A673 (cell line): ENCODE measurements at regions not wholly inside any gene's neighbourhood (a gene's known extent, or its start where the extent isn't known, plus 50 kb on each side); places are given as distances from the start of the nearest gene placed in this dataset.

Experiments
- EZH2 ChIP-seq: fragments of 200-600 bp; sonication (generic); IDR thresholded peaks from 2 replicates; pipeline ENCODE4 v1.6.1; 2017; ENCODE audit warnings: borderline replicate concordance, low read depth, mild to moderate bottlenecking, mixed read lengths, antibody characterized with exemption, low read length; ENCODE audit not compliant: poor library complexity, severe bottlenecking
- TF ChIP-seq, protein P1 (sequence below): fragments of 300-800, 200-600 bp; sonication (generic); conservative IDR thresholded peaks from 2 replicates; pipeline ENCODE4 v1.5.1; 2017; ENCODE audit warnings: low read depth, mild to moderate bottlenecking, antibody characterized with exemption, low read length, moderate library complexity, mixed read lengths

DNA sequence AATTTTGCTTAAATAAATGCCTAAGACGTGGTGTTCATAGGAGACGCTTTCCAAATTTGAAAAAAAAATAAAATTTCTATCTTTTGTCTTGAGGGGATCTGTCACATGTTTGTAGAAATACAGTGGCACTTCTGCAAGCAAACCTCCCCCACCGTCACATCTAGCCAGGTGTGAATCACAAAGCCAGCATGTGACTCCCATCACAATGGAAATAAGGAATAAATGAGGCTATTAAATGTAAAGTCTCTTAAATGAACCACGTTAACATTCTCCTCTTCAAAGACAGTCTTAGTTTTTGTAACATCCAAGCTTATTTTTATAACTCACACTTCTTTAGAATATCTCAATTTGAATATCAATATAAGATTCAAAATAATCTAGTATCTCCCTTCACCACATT, 63.0 kb upstream of the CCSER1 start:
- TF ChIP-seq, protein P1, sequence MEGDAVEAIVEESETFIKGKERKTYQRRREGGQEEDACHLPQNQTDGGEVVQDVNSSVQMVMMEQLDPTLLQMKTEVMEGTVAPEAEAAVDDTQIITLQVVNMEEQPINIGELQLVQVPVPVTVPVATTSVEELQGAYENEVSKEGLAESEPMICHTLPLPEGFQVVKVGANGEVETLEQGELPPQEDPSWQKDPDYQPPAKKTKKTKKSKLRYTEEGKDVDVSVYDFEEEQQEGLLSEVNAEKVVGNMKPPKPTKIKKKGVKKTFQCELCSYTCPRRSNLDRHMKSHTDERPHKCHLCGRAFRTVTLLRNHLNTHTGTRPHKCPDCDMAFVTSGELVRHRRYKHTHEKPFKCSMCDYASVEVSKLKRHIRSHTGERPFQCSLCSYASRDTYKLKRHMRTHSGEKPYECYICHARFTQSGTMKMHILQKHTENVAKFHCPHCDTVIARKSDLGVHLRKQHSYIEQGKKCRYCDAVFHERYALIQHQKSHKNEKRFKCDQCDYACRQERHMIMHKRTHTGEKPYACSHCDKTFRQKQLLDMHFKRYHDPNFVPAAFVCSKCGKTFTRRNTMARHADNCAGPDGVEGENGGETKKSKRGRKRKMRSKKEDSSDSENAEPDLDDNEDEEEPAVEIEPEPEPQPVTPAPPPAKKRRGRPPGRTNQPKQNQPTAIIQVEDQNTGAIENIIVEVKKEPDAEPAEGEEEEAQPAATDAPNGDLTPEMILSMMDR, result no peak
- no peak for TF ChIP-seq EZH2
